Inflammatory macrophage (primary cell): ENCODE measurements at regions not wholly inside any gene's neighbourhood (a gene's known extent, or its start where the extent isn't known, plus 50 kb on each side); places are given as distances from the start of the nearest gene placed in this dataset.

Experiments
- DNase-seq, 2 donors: peaks; one replicate each; pipeline ENCODE4 v3.0.0-alpha.2; 2020 to 2022

- DNase-seq: no peak
Observed at GRCh38 chr12:43008953-43009845, 419.7 kb upstream of the PRICKLE1 start.

- no peak for DNase-seq
Observed at GRCh38 chr12:43004908-43005307, 415.4 kb upstream of the PRICKLE1 start.

GRCh38 chr12:43004141-43004540, 414.6 kb upstream of the PRICKLE1 start:
- no peak for DNase-seq

GRCh38 chr12:42996869-42997431, 407.4 kb upstream of the PRICKLE1 start:
- DNase-seq: no peak

- no peak for DNase-seq
Observed at GRCh38 chr12:42992826-42993225, 403.3 kb upstream of the PRICKLE1 start.

GRCh38 chr12:42990387-42990786, 400.8 kb upstream of the PRICKLE1 start:
- no peak for DNase-seq

- no peak for DNase-seq
Observed at GRCh38 chr12:42987216-42987650, 397.7 kb upstream of the PRICKLE1 start.

- DNase-seq: no peak
Observed at GRCh38 chr12:42985506-42985905, 396.0 kb upstream of the PRICKLE1 start.

GRCh38 chr12:42982828-42983227, 393.3 kb upstream of the PRICKLE1 start:
- DNase-seq: no peak

- DNase-seq: no peak
Observed at GRCh38 chr12:42981379-42981778, 391.8 kb upstream of the PRICKLE1 start.

GRCh38 chr12:42980441-42980840, 390.9 kb upstream of the PRICKLE1 start:
- no peak for DNase-seq

- DNase-seq: no peak
Observed at GRCh38 chr12:42979746-42980145, 390.2 kb upstream of the PRICKLE1 start.

- no peak for DNase-seq
Observed at GRCh38 chr12:42978708-42979107, 389.2 kb upstream of the PRICKLE1 start.

- no peak for DNase-seq
Observed at GRCh38 chr12:42977451-42978230, 388.1 kb upstream of the PRICKLE1 start.

- DNase-seq: no peak
Observed at GRCh38 chr12:42976620-42977019, 387.1 kb upstream of the PRICKLE1 start.

GRCh38 chr12:42976122-42976521, 386.6 kb upstream of the PRICKLE1 start:
- no peak for DNase-seq

- DNase-seq: no peak
Observed at GRCh38 chr12:42969355-42969754, 379.8 kb upstream of the PRICKLE1 start.

GRCh38 chr12:42968426-42968825, 378.9 kb upstream of the PRICKLE1 start:
- no peak for DNase-seq

GRCh38 chr12:42967850-42968249, 378.3 kb upstream of the PRICKLE1 start:
- no peak for DNase-seq

- no peak for DNase-seq
Observed at GRCh38 chr12:42963988-42964387, 374.4 kb upstream of the PRICKLE1 start.

GRCh38 chr12:42962384-42962783, 372.8 kb upstream of the PRICKLE1 start:
- DNase-seq: no peak

GRCh38 chr12:42961395-42961794, 371.8 kb upstream of the PRICKLE1 start:
- DNase-seq: no peak

GRCh38 chr12:42960087-42960527, 370.6 kb upstream of the PRICKLE1 start:
- no peak for DNase-seq
